AG09319 (cell line): ENCODE measurements at regions not wholly inside any gene's neighbourhood (a gene's known extent, or its start where the extent isn't known, plus 50 kb on each side); places are given as distances from the start of the nearest gene placed in this dataset.

Experiments used
- DNase-seq: peaks from one replicate; pipeline ENCODE4 v3.0.0-alpha.2; 2010; ENCODE audit warnings: low read depth; ENCODE audit errors: extremely low read depth
- CTCF ChIP-seq: IDR thresholded peaks from 2 replicates; pipeline ENCODE4 v1.5.1; 2011; ENCODE audit warnings: low read depth, mild to moderate bottlenecking, inconsistent platforms, low read length, moderate library complexity

- DNase-seq: no peak
- TF ChIP-seq CTCF: no peak
Observed at GRCh38 chr3:144763878-144764454, 792.3 kb downstream of the DIPK2A start.

DNA sequence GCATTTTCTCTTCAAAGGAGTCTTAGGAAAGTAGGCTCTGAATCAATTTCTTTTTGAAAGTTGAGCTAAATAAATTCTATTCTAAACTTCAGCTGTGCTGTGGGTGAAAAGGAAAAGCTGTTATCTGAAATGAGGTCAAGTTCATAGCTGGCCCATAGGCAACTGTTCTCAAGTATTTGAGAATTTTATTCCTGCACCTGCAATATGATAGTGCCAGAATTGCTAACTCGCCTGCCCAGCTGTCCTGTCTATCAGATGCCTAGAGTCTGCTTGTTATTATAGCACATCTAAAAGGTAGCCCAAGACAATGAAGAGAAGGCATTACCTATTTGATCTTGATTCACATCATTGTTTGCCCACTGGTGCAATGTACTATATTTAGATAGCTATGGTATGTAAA lies 798.7 kb downstream of the DIPK2A start:
- no peak for DNase-seq
- no peak for TF ChIP-seq CTCF

- TF ChIP-seq CTCF: peak; percentile 43
- no peak for DNase-seq
Observed at GRCh38 chr3:144770915-144771351, 799.3 kb downstream of the DIPK2A start.

DNA sequence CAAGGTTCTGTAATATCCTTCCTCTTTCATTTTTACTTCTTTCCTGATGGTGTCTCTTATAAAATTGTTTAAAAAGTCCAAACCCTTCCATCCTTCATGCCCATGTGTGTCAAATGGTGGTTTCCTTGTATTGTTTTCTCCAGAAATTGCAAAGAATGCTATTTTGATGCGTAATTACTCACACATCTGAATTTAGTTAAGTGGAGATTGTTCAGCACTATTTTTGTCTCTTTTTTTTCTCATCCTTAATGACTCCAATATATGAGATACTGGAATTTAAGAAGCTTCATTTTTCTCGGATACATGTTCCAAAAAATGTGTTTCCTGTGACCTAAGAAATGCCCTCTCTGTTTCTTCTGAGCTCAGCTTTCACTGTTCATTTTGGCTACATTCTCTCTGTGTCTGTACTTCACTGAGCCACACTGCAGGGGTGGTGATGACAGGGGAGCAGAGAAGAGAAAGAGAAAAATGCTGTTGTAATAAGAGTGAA lies 799.8 kb downstream of the DIPK2A start:
- no peak for TF ChIP-seq CTCF
- DNase-seq: peak; percentile 16

DNA sequence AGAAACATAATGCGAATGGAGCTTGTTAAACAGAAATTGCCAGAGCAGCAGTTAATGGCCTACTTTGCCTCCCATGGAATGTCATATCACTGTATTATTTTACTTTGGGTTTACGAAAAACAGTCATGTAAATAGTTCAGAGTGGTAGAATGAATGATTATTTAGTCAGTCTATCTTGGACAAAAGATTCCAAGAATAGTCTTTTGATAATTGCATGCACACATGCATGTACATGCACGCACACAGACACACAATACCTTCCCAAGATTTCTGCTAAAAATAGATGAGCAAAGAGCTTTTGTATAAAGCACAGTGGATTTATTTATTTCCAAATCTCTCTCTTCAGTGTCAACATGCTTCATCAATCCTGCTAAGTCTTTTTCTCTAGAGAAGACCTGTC lies 800.7 kb downstream of the DIPK2A start:
- TF ChIP-seq CTCF: no peak
- no peak for DNase-seq

DNA sequence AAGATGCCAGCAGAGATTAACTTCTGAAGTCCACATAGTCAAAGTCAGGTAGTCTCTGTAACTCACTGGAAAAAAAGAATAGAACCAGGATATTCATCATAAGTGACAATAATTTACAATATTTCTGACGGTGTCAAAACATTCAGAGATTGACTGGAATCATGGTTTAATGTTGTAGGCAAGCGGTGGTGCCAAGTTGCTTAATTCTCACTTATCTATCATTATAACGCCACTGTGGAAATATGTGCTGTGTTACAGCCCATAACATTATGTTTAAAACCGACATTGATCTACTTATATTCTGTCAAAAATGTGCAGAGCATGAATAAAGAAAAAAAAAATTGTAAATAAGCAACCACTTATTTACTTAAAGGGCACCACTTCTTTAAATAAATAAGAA lies 801.7 kb downstream of the DIPK2A start:
- no peak for DNase-seq
- TF ChIP-seq CTCF: no peak

- peak; percentile 40 for DNase-seq
- TF ChIP-seq CTCF: no peak
Observed at GRCh38 chr3:144774897-144775296, 803.3 kb downstream of the DIPK2A start.
